Fibroblast of the aortic adventitia (primary cell): ENCODE measurements at regions not wholly inside any gene's neighbourhood (a gene's known extent, or its start where the extent isn't known, plus 50 kb on each side); places are given as distances from the start of the nearest gene placed in this dataset. TPM values are rescaled to one million over a fixed set of nuclear protein-coding genes. Genes with fewer than 3 reads are reported as not detected.

ENCODE experiments used
- DNase-seq: peaks from one replicate; pipeline ENCODE4 v3.0.0-alpha.2; 2010; ENCODE audit warnings: low read depth
- H3K4me3 ChIP-seq: 2 replicates; pipeline ENCODE4 v1.5.1; 2011; ENCODE audit warnings: low read depth, mild to moderate bottlenecking, control low read depth, low read length, moderate library complexity
- small RNA-seq: library from RNA; depleted of rRNA; stranded (forward); fragments of <200 nt; gene quantifications from one replicate; pipeline ENCODE3, GENCODE V24; 2012
- TF ChIP-seq, protein P1 (sequence below): IDR thresholded peaks from 2 replicates; pipeline ENCODE4 v1.5.1; 2011; ENCODE audit warnings: mild to moderate bottlenecking, low read length, control low read depth, inconsistent platforms; ENCODE audit not compliant: insufficient read depth

DNA sequence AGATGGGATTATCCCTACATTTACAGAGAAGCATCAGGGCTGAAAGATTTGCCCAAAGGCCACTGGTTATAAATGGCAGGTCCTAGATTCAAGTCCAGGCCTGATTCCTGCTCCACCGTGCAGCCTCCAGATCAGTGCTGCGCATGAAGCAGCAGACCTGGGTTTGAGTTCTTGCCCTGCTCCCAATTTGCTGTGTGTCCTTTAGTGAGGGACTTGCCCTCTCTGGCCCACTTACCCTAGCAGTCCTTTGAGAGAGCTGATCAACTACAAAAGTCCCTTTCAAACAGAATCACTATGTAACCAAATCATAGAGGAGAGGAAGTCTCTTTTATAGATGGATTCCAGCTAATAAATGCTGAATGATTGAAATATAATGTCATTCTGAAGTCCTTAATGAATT, 200.4 kb downstream of the RAB11FIP4 start:
- DNase-seq = no peak
- H3K4me3 ChIP-seq = no peak overlapping the region
- TF ChIP-seq, protein P1, sequence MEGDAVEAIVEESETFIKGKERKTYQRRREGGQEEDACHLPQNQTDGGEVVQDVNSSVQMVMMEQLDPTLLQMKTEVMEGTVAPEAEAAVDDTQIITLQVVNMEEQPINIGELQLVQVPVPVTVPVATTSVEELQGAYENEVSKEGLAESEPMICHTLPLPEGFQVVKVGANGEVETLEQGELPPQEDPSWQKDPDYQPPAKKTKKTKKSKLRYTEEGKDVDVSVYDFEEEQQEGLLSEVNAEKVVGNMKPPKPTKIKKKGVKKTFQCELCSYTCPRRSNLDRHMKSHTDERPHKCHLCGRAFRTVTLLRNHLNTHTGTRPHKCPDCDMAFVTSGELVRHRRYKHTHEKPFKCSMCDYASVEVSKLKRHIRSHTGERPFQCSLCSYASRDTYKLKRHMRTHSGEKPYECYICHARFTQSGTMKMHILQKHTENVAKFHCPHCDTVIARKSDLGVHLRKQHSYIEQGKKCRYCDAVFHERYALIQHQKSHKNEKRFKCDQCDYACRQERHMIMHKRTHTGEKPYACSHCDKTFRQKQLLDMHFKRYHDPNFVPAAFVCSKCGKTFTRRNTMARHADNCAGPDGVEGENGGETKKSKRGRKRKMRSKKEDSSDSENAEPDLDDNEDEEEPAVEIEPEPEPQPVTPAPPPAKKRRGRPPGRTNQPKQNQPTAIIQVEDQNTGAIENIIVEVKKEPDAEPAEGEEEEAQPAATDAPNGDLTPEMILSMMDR = no peak

DNA sequence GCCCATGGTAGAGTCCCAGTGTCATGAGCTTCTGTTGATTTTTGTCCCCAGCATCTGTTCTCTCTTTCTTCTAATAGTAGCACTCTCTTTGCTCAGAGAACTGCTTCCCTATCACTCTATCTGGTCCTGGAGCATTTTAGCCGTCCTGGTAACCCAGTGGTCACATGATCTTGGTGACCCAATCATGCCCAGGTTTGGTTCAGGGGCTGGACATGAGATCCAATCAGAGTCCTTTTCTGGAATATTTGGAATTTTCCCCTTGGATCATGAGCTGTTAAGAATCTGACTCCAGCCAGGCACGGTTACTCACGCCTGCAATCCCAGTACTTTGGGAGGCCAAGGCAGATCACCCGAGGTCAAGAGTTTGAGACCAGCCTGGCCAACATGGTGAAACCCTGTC, 197.0 kb downstream of the RAB11FIP4 start:
- no peak overlapping the region for H3K4me3 ChIP-seq
- no peak for DNase-seq
- TF ChIP-seq, protein P1 = no peak

DNA sequence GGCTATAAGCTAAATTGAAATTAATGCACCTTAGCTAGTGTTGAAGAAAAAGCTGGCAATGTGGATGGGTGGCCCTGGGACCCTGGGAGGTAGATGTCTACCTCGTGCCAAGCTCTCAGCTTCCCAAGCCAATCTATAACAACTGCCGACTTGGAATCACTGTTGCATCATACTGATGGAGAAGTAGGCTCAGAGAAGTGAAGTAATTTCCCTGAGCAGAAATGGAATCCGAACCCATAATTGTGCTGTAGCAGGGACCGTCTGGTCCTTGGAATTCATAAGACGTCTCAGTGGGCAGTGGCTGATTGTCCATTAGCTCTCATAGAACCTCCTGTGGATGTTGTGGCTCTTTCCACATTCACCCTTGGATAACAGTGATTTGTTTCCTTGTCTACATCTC, 196.6 kb downstream of the RAB11FIP4 start:
- TF ChIP-seq, protein P1 = no peak
- H3K4me3 ChIP-seq = no peak overlapping the region
- no peak for DNase-seq

Small RNAs in the stretch of these regions (small RNA-seq; reads per million reads assigned to genes)
- gene AC007923.3 = not detected
- gene RNU6-1134P = not detected
